ENCODE measurements at regions not wholly inside any gene's neighbourhood (a gene's known extent, or its start where the extent isn't known, plus 50 kb on each side); places are given as distances from the start of the nearest gene placed in this dataset.

DNA sequence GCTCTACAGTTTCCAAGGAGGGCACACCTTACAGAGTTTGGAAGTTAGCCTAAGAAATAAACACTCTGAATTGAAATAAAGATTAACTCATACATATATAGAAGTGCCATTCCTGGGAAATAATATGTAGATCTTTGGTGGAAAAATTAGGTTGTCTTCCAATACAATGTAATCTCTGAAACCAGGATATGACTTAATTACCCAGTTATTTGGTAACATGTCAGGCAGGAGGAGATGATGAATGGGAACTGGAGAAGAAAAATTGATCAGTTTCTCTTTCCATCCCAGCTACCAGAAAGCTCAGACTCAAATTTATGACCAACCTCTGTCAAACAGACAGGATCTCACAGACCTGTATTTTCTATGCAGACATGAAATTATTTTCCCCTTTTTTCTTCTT lies 215.2 kb upstream of the SNX2 start:
- TF ChIP-seq, protein P1, sequence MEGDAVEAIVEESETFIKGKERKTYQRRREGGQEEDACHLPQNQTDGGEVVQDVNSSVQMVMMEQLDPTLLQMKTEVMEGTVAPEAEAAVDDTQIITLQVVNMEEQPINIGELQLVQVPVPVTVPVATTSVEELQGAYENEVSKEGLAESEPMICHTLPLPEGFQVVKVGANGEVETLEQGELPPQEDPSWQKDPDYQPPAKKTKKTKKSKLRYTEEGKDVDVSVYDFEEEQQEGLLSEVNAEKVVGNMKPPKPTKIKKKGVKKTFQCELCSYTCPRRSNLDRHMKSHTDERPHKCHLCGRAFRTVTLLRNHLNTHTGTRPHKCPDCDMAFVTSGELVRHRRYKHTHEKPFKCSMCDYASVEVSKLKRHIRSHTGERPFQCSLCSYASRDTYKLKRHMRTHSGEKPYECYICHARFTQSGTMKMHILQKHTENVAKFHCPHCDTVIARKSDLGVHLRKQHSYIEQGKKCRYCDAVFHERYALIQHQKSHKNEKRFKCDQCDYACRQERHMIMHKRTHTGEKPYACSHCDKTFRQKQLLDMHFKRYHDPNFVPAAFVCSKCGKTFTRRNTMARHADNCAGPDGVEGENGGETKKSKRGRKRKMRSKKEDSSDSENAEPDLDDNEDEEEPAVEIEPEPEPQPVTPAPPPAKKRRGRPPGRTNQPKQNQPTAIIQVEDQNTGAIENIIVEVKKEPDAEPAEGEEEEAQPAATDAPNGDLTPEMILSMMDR (IDR thresholded peaks at IDR 0.05) = no peak
- no peak for TF ChIP-seq JUN (CRISPR knock-in tag; IDR thresholded peaks at IDR 0.05)
- TF ChIP-seq CBFB (CRISPR knock-in tag; IDR thresholded peaks at IDR 0.05; ENCODE audit: low read depth) = no peak
- TF ChIP-seq, protein P2, sequence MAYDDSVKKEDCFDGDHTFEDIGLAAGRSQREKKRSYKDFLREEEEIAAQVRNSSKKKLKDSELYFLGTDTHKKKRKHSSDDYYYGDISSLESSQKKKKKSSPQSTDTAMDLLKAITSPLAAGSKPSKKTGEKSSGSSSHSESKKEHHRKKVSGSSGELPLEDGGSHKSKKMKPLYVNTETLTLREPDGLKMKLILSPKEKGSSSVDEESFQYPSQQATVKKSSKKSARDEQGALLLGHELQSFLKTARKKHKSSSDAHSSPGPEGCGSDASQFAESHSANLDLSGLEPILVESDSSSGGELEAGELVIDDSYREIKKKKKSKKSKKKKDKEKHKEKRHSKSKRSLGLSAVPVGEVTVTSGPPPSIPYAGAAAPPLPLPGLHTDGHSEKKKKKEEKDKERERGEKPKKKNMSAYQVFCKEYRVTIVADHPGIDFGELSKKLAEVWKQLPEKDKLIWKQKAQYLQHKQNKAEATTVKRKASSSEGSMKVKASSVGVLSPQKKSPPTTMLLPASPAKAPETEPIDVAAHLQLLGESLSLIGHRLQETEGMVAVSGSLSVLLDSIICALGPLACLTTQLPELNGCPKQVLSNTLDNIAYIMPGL (CRISPR knock-in tag; IDR thresholded peaks at IDR 0.05) = no peak
- TF ChIP-seq SP1 (CRISPR knock-in tag; conservative IDR thresholded peaks at IDR 0.05) = no peak
- TF ChIP-seq, protein P3, sequence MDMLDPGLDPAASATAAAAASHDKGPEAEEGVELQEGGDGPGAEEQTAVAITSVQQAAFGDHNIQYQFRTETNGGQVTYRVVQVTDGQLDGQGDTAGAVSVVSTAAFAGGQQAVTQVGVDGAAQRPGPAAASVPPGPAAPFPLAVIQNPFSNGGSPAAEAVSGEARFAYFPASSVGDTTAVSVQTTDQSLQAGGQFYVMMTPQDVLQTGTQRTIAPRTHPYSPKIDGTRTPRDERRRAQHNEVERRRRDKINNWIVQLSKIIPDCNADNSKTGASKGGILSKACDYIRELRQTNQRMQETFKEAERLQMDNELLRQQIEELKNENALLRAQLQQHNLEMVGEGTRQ (CRISPR knock-in tag; IDR thresholded peaks at IDR 0.05) = no peak
- TF ChIP-seq MYBL2 (CRISPR knock-in tag; IDR thresholded peaks at IDR 0.05) = no peak
- TF ChIP-seq, protein P4, sequence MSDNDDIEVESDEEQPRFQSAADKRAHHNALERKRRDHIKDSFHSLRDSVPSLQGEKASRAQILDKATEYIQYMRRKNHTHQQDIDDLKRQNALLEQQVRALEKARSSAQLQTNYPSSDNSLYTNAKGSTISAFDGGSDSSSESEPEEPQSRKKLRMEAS (CRISPR knock-in tag; IDR thresholded peaks at IDR 0.05) = no peak

All from WTC11 (cell line).